ENCODE measurements at regions not wholly inside any gene's neighbourhood (a gene's known extent, or its start where the extent isn't known, plus 50 kb on each side); places are given as distances from the start of the nearest gene placed in this dataset.

DNA sequence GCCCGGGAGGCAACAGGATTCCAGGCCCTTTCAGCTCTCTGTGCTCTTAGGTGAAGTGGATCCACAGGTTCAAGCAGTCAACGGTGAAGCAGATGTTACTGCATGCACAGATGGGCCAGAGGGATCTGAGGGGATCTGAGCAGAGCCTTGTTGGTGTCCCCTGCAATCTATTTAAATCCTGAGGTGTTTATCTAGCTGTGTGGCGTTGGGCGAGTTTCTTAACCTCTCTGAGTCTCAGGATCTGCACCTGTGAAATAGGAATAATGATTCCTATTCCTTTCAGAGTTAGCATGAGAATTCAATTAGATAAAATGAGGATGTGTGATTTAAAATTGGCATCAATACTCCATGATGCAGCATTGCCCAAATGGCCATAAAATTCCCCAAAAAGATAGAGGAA, 237.3 kb upstream of the CDH5 start:
- TF ChIP-seq POLR2A (IDR thresholded peaks at IDR 0.05; ENCODE audit: low read depth, low read length) (no peak), POLR2AphosphoS5 (IDR thresholded peaks at IDR 0.05; ENCODE audit: low read depth, low read length) (no peak), POU2F2 (IDR thresholded peaks at IDR 0.05; ENCODE audit: low read depth, low read length) (no peak)
